ENCODE measurements at regions not wholly inside any gene's neighbourhood (a gene's known extent, or its start where the extent isn't known, plus 50 kb on each side); places are given as distances from the start of the nearest gene placed in this dataset.

DNA sequence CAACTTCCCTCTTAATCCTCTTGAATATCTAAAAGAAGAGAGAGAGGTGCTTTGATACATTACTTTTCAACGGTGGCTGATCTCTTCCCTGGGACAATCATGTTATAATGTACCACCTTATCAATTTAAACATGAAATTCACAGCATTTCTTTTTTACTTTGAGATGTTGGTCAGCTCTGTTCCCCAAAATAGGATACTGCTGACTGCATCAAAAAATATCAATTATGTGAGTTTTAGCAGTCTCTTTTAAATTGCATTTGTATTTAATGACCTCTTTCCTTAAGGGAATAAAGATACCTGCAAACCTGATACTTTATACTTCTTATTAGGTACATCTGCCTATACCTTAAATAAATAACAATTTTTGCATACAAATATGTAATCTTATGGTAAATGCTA, 58.4 kb upstream of the MARCHF11 start:
- TF ChIP-seq EZH2 (IDR thresholded peaks at IDR 0.05; ENCODE audit: insufficient read depth, poor library complexity, severe bottlenecking) = no peak
- no peak for TF ChIP-seq EZH2phosphoT487 (IDR thresholded peaks at IDR 0.05; ENCODE audit: insufficient read depth, low read depth)
